Tibial artery (tissue), 4 donors: ENCODE measurements at regions not wholly inside any gene's neighbourhood (a gene's known extent, or its start where the extent isn't known, plus 50 kb on each side); places are given as distances from the start of the nearest gene placed in this dataset.

Source experiments
- DNase-seq, 2 donors: peaks; one replicate each; pipeline ENCODE4 v3.0.0-alpha.2; 2019
- H3K27ac ChIP-seq, 2 donors: fragments of 200-600 bp; sonication (generic) in 1 of 2; 1 replicate in 1 of 2; 2 replicates in 1 of 2; pipeline ENCODE4 v1.5.1; 2018 to 2019; ENCODE audit warnings: mild to moderate bottlenecking in 1 of 2
- H3K27me3 ChIP-seq, 2 donors: fragments of 200-600 bp; sonication (generic) in 1 of 2; one replicate each; pipeline versions ENCODE4 v1.5.1 to v1.6.0; 2016 to 2019
- H3K36me3 ChIP-seq, 3 donors: fragments of 200-600 bp; sonication (generic) in 2 of 3; one replicate each; pipeline ENCODE4 v1.5.1; 2016 to 2019; ENCODE audit warnings: mild to moderate bottlenecking in 2 of 3
- H3K4me1 ChIP-seq, 4 donors: fragments of 200-600 bp; sonication (generic) in 2 of 4; 1 replicate in 3 of 4; 2 replicates in 1 of 4; pipeline ENCODE4 v1.5.1; 2016 to 2019
- H3K4me3 ChIP-seq, 2 donors: fragments of 200-600 bp; sonication (generic) in 1 of 2; 1 replicate in 1 of 2; 2 replicates in 1 of 2; pipeline ENCODE4 v1.5.1; 2018 to 2019; ENCODE audit warnings: mild to moderate bottlenecking in 2 of 2
- H3K9me3 ChIP-seq, 3 donors: fragments of 200-600 bp; sonication (generic) in 1 of 3; one replicate each; pipeline ENCODE4 v1.5.1; 2016 to 2019
- CTCF ChIP-seq, 2 experiments: fragments of 200-600 bp in 1 of 2; fragments of 450-650 bp in 1 of 2; IDR thresholded peaks; one replicate each; pipeline ENCODE4 v1.5.1; 2017 to 2019; ENCODE audit warnings: antibody characterized with exemption in 2 of 2, mild to moderate bottlenecking in 1 of 2, moderate library complexity in 1 of 2
- intact Hi-C: fragments of 100-400 bp; cut with DNase I; formaldehyde crosslinking; loops from one replicate; pipeline ENCODE4 v1.15.0; 2023; ENCODE audit warnings: low total_unique reads

GRCh38 chr2:49514201-49514600, 359.9 kb upstream of the FSHR start:
- no peak overlapping the region for H3K27ac ChIP-seq
- no peak for DNase-seq
- no peaks in the 10 kb centered on the region for H3K27me3 ChIP-seq
- H3K9me3 ChIP-seq, result no peaks in the 10 kb centered on the region
- H3K4me1 ChIP-seq, result no peaks in the 10 kb centered on the region
- no peak overlapping the region for H3K4me3 ChIP-seq
- TF ChIP-seq CTCF (IDR thresholded peaks at IDR 0.05), result no peak
- intact Hi-C loops, result no loop called here
- no peaks in the 10 kb centered on the region for H3K36me3 ChIP-seq

GRCh38 chr2:49490710-49491109, 336.4 kb upstream of the FSHR start:
- Histone ChIP-seq H3K27ac (no peak overlapping the region), H3K9me3 (no peaks in the 10 kb centered on the region), H3K4me1 (no peaks in the 10 kb centered on the region), H3K27me3 (no peaks in the 10 kb centered on the region), H3K4me3 (no peak overlapping the region), H3K36me3 (no peaks in the 10 kb centered on the region)
- no peak for DNase-seq
- intact Hi-C loops, result no loop called here
- TF ChIP-seq CTCF (IDR thresholded peaks at IDR 0.05), result no peak

GRCh38 chr2:49487139-49487538, 332.8 kb upstream of the FSHR start:
- H3K27me3 ChIP-seq, result no peaks in the 10 kb centered on the region
- no peak for TF ChIP-seq CTCF (IDR thresholded peaks at IDR 0.05)
- intact Hi-C loops, result no loop called here
- H3K4me1 ChIP-seq, result no peaks in the 10 kb centered on the region
- H3K9me3 ChIP-seq, result no peaks in the 10 kb centered on the region
- no peak overlapping the region for H3K4me3 ChIP-seq
- no peaks in the 10 kb centered on the region for H3K36me3 ChIP-seq
- no peak overlapping the region for H3K27ac ChIP-seq
- DNase-seq, result no peak

GRCh38 chr2:49480520-49480919, 326.2 kb upstream of the FSHR start:
- intact Hi-C loops, result no loop called here
- H3K9me3 ChIP-seq, result no peaks in the 10 kb centered on the region
- H3K27me3 ChIP-seq, result no peaks in the 10 kb centered on the region
- DNase-seq, result no peak
- H3K36me3 ChIP-seq, result no peaks in the 10 kb centered on the region
- no peak for TF ChIP-seq CTCF (IDR thresholded peaks at IDR 0.05)
- no peak overlapping the region for H3K27ac ChIP-seq
- H3K4me3 ChIP-seq, result no peak overlapping the region
- no peaks in the 10 kb centered on the region for H3K4me1 ChIP-seq

- no peak for TF ChIP-seq CTCF (IDR thresholded peaks at IDR 0.05)
- H3K27ac ChIP-seq, result no peak overlapping the region
- intact Hi-C loops, result no loop called here
- H3K9me3 ChIP-seq, result no peaks in the 10 kb centered on the region
- no peak for DNase-seq
- H3K4me3 ChIP-seq, result no peak overlapping the region
- no peaks in the 10 kb centered on the region for H3K36me3 ChIP-seq
- H3K4me1 ChIP-seq, result no peaks in the 10 kb centered on the region
- no peaks in the 10 kb centered on the region for H3K27me3 ChIP-seq
Observed at GRCh38 chr2:49465157-49465831, 311.0 kb upstream of the FSHR start.
